GM10266 (cell line): ENCODE measurements at regions not wholly inside any gene's neighbourhood (a gene's known extent, or its start where the extent isn't known, plus 50 kb on each side); places are given as distances from the start of the nearest gene placed in this dataset.

Source experiments
- DNase-seq: peaks from one replicate; pipeline ENCODE4 v3.0.0; 2012; ENCODE audit errors: extremely low spot score
- CTCF ChIP-seq: IDR thresholded peaks from 2 replicates; pipeline ENCODE4 v1.5.1; 2012; ENCODE audit warnings: mild to moderate bottlenecking, low read depth; ENCODE audit not compliant: control insufficient read depth, insufficient read depth; ENCODE audit errors: missing control alignments

- no peak for DNase-seq
- no peak for TF ChIP-seq CTCF
Measured at GRCh38 chr15:69825941-69826818, 271.5 kb downstream of the TLE3 start.

DNA sequence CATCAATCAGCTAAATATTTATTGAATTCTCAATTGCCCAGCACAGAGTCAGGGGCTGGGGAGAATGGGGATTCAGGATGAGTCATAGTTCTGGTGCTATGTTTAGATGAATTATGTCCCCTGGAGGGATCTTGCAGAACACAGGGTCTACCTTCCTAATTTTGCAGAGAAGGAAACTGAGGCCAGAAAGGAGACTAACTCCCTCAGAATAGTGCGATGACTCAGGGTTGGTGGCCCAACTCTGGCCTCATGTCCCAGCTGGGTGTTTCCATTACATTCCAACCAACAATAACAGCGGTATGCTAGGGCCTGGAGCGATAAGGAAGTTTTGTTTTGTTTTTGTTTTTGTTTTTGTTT, 270.9 kb downstream of the TLE3 start:
- no peak for DNase-seq
- TF ChIP-seq CTCF: no peak

DNA sequence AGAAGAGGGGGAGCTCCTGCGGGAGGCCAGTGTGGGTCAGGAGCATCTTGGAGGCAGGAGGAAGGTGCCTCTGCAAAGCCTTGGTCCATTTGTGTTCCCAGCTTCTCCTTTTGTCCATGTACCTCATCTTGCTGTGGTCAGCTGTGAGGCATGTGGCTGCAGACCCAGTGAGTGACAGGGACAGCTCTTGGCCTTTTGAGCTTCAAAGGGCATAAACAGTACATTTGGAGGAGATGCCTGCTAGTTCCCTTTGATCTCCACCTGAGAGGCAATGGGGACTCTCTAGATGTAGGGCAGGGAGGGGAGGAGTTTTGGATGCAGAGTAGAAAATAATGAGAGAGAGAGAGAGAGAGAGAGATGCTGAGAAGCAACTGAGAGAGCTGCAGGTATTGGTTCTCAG, 270.0 kb downstream of the TLE3 start:
- no peak for TF ChIP-seq CTCF
- DNase-seq: no peak

- TF ChIP-seq CTCF: no peak
- DNase-seq: no peak
Measured at GRCh38 chr15:69828181-69828828, 269.4 kb downstream of the TLE3 start.

- no peak for TF ChIP-seq CTCF
- no peak for DNase-seq
Measured at GRCh38 chr15:69829974-69830373, 267.7 kb downstream of the TLE3 start.

DNA sequence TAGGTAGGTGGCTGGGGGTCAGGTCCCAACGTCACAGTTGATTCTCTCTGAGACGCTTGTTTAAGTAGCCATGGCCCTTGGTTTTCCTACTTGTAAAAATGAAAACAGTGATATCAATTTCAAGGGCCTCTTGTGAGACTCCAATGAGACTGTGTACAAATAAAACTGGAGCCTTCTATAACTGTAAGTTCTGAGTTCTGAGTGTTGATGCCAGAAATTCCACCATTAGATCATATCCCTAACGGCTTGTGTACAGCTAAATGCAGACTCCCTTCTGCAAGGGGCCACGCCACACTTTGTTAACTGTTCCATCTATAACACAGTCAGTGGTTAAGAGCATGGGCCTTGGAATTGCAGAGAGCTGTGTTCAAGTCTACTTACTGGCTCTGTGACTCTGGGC, 267.3 kb downstream of the TLE3 start:
- TF ChIP-seq CTCF: no peak
- no peak for DNase-seq

DNA sequence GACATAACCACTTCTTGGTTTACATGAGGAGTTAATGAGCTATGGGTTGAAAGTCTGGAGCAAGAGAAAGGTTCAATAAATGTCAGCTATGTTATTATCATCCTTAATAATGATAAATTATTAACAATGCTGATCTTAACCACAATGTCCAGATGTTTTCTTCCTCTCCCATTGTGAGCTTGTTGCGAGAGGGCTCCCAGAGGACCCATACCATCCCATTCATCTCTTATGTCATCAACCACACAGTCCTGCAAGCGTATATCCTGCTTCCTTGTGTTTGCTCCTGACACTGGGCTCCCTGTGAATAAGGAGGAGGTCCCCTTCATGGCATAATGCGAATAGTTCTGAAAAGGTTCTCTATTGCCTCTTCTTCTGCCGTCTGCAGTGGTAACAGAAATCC, 266.8 kb downstream of the TLE3 start:
- TF ChIP-seq CTCF: no peak
- no peak for DNase-seq
